Mesothelial cell of epicardium (in vitro differentiated cells): ENCODE measurements at regions not wholly inside any gene's neighbourhood (a gene's known extent, or its start where the extent isn't known, plus 50 kb on each side); places are given as distances from the start of the nearest gene placed in this dataset.

ENCODE experiments used
- DNase-seq, 2 experiments: peaks; one replicate each; pipeline ENCODE4 v3.0.0; 2021; ENCODE audit warnings: low spot score in 2 of 2; ENCODE audit not compliant: unreplicated experiment in 2 of 2
- H3K27ac Mint-ChIP-seq: 2 replicates; pipeline ENCODE4 v1.8.0; 2021; ENCODE audit warnings: mixed read lengths
- H3K27me3 Mint-ChIP-seq: 2 replicates; pipeline ENCODE4 v1.8.0; 2021; ENCODE audit warnings: low read depth, mixed read lengths
- H3K36me3 Mint-ChIP-seq: 2 replicates; pipeline ENCODE4 v1.8.0; 2021; ENCODE audit warnings: mixed read lengths
- H3K4me1 Mint-ChIP-seq: 2 replicates; pipeline ENCODE4 v1.8.0; 2021; ENCODE audit warnings: mixed read lengths
- H3K4me3 Mint-ChIP-seq: 2 replicates; pipeline ENCODE4 v1.8.0; 2021; ENCODE audit warnings: mild to moderate bottlenecking, moderate library complexity, mixed read lengths
- H3K9me3 Mint-ChIP-seq: 2 replicates; pipeline ENCODE4 v1.8.0; 2021; ENCODE audit warnings: mixed read lengths
- TF ChIP-seq, protein P1 (sequence below): fragments of 200-600 bp; sonication (generic); IDR thresholded peaks from one replicate; pipeline ENCODE4 v1.5.0; 2021; ENCODE audit warnings: antibody characterized with exemption; ENCODE audit not compliant: unreplicated experiment

DNA sequence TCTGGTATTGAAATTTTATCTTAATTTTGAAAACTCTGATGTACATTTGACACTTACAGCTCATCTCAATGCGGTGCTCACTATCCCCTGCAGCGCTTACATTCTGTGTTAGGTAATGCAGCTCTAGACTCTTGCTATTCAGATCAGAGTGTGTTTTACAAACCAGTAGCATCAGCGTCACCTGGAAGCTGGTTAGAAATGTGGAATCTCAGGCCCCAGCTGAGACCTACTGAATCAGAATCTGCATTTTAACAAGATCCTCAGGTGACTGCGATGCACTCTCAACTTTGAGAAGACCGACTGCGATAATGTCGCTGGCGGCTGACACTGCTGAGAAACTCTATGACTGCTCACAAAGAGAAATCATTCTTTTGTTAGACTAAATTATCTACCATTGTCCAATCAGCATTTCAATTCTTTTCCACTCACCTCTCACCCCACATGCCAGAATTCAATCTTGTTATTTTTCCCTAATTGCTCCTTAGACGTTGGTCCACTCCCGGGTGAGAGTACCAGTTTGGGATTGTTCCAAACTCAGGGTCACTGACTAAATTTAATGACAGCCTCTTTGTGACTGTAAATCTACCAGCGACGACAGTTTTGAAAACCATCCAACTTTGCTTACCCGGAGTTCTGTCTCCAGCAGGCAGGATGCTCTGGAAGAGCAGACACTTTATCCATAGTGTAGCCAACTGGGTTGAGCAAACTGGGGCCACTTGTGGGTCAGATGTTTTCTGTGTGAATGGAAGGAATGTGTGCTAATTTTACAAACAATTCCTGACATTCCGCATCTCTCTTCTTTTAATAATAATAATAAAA is 140.1 kb upstream of the BTBD3 start:
- H3K27me3 Mint-ChIP-seq = no peaks in the 10 kb centered on the region
- DNase-seq = no peak
- peak overlapping the region; percentile 45 for H3K27ac Mint-ChIP-seq
- peaks cover 15% of the 10 kb centered on the region for H3K4me1 Mint-ChIP-seq
- TF ChIP-seq, protein P1, sequence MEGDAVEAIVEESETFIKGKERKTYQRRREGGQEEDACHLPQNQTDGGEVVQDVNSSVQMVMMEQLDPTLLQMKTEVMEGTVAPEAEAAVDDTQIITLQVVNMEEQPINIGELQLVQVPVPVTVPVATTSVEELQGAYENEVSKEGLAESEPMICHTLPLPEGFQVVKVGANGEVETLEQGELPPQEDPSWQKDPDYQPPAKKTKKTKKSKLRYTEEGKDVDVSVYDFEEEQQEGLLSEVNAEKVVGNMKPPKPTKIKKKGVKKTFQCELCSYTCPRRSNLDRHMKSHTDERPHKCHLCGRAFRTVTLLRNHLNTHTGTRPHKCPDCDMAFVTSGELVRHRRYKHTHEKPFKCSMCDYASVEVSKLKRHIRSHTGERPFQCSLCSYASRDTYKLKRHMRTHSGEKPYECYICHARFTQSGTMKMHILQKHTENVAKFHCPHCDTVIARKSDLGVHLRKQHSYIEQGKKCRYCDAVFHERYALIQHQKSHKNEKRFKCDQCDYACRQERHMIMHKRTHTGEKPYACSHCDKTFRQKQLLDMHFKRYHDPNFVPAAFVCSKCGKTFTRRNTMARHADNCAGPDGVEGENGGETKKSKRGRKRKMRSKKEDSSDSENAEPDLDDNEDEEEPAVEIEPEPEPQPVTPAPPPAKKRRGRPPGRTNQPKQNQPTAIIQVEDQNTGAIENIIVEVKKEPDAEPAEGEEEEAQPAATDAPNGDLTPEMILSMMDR = no peak
- peaks cover 22% of the 10 kb centered on the region for H3K9me3 Mint-ChIP-seq
- H3K4me3 Mint-ChIP-seq = peak overlapping the region; percentile 0
- peaks cover 2% of the 10 kb centered on the region for H3K36me3 Mint-ChIP-seq

DNA sequence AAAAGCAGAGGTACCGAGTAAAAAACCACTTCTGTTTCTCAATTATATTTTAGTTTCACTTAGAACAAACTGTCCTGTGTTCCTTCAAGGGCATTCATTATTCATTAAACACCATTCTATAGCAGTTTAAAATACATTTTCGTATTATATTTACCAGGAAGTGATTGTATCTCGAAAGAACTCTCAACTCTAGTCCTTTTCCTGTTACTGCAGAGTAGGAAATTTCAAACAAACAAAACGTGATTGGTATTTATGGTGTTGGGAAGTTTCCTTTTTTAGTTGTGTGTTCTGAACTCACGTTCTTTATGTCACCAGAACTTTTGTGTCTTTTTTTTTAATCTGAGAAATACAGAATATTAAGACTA is 139.5 kb upstream of the BTBD3 start:
- Mint-ChIP-seq H3K27ac (peak overlapping the region; percentile 45), H3K27me3 (no peaks in the 10 kb centered on the region), H3K36me3 (peaks cover 2% of the 10 kb centered on the region), H3K4me1 (peaks cover 15% of the 10 kb centered on the region), H3K9me3 (peaks cover 16% of the 10 kb centered on the region), H3K4me3 (no peak overlapping the region)
- no peak for DNase-seq
- TF ChIP-seq, protein P1 = no peak

DNA sequence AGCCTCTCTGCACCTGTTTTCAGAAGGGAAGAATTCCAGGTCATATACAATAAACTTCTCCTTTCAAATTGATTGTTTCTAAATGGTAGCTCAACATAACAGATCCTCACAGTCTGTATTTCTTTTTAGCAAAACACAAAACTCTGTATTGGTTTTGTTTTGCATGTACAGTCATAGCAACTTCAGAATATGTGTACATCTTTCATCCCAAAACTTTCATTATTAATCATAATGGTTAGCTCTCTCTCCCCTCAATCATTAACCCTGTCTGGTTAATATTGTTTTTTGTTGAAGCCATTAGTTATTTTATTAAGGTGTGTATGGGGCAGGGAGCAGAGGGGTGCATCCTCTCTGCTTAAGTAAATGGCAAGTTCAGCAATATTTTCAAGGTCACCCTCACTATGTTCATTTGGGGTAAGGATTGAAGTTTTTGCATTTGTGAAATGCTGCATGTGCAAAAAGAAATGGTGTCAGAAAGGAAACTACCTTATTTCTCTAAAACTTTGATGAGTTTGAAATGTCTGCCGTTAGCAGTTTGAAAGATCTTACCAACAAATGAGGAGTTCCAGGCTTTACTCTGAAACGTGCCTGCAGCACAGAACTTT is 136.8 kb upstream of the BTBD3 start:
- H3K4me3 Mint-ChIP-seq = no peak overlapping the region
- peaks cover 4% of the 10 kb centered on the region for H3K9me3 Mint-ChIP-seq
- H3K36me3 Mint-ChIP-seq = no peaks in the 10 kb centered on the region
- peaks cover 15% of the 10 kb centered on the region for H3K4me1 Mint-ChIP-seq
- no peaks in the 10 kb centered on the region for H3K27me3 Mint-ChIP-seq
- H3K27ac Mint-ChIP-seq = no peak overlapping the region
- TF ChIP-seq, protein P1 = no peak
- no peak for DNase-seq

DNA sequence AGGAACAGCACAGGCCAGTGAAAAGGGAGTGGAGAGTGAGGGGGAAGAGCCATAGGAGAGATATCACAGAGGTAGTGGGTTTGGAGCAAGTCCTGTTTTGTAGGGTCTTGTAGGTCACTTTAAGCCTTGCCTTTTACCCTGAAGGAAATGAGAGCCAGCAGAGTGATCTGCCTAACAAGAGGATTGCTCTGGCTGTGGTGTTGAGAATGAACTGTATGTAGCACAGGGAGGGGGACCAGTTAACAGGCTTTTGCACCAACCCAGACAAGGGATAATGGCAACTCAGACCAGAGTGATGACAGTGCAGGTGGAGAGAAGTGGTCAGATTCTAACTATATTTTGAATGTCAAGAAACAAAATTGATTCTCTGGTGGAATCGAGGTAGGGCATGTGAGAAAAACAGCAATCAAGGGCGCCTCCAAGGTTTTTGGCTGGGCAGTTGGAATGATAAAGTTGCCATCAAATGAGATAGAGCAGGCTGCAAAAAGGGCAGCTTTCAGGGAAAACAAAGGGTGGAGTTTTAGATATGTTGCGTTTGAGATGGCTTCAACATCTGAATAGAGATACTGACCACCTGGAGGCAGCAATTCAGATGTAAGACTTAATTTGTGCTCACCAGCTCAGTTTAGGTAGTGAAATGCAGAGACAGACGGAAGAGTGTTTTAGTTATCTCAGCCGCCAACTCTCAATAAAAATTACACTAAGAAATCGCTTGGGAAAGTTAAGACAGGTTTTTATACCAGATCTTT is 134.4 kb upstream of the BTBD3 start:
- no peaks in the 10 kb centered on the region for H3K36me3 Mint-ChIP-seq
- peaks cover 14% of the 10 kb centered on the region for H3K4me1 Mint-ChIP-seq
- no peak overlapping the region for H3K4me3 Mint-ChIP-seq
- TF ChIP-seq, protein P1 = no peak
- no peak for DNase-seq
- no peak overlapping the region for H3K27ac Mint-ChIP-seq
- no peaks in the 10 kb centered on the region for H3K27me3 Mint-ChIP-seq
- no peaks in the 10 kb centered on the region for H3K9me3 Mint-ChIP-seq

DNA sequence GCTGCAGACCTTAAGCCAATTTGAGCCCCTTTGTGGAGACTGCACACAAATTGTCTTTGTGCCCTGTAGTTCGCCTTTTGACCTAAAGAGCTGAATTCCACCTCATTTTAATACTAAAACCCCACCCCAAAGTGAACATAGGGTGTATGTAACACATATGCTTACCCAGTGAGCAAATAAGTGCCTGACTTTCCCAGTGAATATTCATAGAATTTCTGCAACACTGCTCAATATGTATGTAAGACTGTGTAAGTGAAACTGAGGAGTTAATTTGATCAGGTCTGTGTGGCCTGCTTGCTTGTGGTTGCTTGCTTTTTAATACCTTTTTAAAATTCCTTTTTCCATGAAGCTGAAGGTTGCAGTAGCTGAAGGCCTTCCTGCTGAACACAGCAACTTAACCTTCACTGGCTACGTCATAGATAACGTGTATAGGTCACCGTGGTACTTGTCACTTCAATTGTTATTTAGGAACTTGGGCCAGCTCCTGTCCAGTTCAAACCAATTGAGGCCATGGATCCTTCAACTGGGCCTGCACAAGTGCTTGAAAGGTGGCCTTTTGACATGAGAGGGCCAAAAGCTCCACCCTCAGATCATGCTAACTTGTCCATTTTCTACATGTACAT is 131.7 kb upstream of the BTBD3 start:
- no peaks in the 10 kb centered on the region for H3K27me3 Mint-ChIP-seq
- DNase-seq = no peak
- TF ChIP-seq, protein P1 = no peak
- H3K4me1 Mint-ChIP-seq = peaks cover 20% of the 10 kb centered on the region
- H3K9me3 Mint-ChIP-seq = no peaks in the 10 kb centered on the region
- H3K27ac Mint-ChIP-seq = no peak overlapping the region
- H3K4me3 Mint-ChIP-seq = no peak overlapping the region
- no peaks in the 10 kb centered on the region for H3K36me3 Mint-ChIP-seq
